HepG2 (cell line): ENCODE measurements at regions not wholly inside any gene's neighbourhood (a gene's known extent, or its start where the extent isn't known, plus 50 kb on each side); places are given as distances from the start of the nearest gene placed in this dataset.

Source experiments
- ARNT ChIP-seq: fragments of 450-650 bp; IDR thresholded peaks from 2 replicates; pipeline ENCODE4 v1.6.1; 2017
- CBFB ChIP-seq: sonication (generic); formaldehyde crosslinking; IDR thresholded peaks from 2 replicates; pipeline ENCODE4 v1.4.0; 2020; ENCODE audit warnings: missing genetic modification reagents
- DPF2 ChIP-seq: sonication (generic); formaldehyde crosslinking; IDR thresholded peaks from 2 replicates; pipeline ENCODE4 v1.4.0; 2020; ENCODE audit warnings: mild to moderate bottlenecking, low read depth, missing genetic modification reagents, borderline replicate concordance
- HHEX ChIP-seq: IDR thresholded peaks from 2 replicates; pipeline ENCODE4 v1.6.1; 2016; ENCODE audit warnings: control low read depth
- HNF1B ChIP-seq: sonication (generic); formaldehyde crosslinking; IDR thresholded peaks from 2 replicates; pipeline ENCODE4 v1.5.1; 2020; ENCODE audit warnings: mild to moderate bottlenecking, moderate library complexity, missing genetic modification reagents
- KIAA2018 ChIP-seq: sonication (generic); formaldehyde crosslinking; IDR thresholded peaks from 2 replicates; pipeline ENCODE4 v1.5.0; 2020; ENCODE audit warnings: mild to moderate bottlenecking, missing genetic modification reagents, borderline replicate concordance
- KMT2A ChIP-seq: sonication (generic); formaldehyde crosslinking; IDR thresholded peaks from 2 replicates; pipeline ENCODE4 v1.4.0; 2020; ENCODE audit warnings: missing genetic modification reagents
- PAWR ChIP-seq: sonication (generic); formaldehyde crosslinking; IDR thresholded peaks from 2 replicates; pipeline ENCODE4 v1.4.0; 2020; ENCODE audit warnings: missing genetic modification reagents, mild to moderate bottlenecking, borderline replicate concordance
- PTBP1 ChIP-seq: fragments of 200-400 bp; formaldehyde crosslinking; IDR thresholded peaks from 2 replicates; pipeline ENCODE4 v1.6.1; 2018; ENCODE audit warnings: low read length, low read depth; ENCODE audit not compliant: poor library complexity, severe bottlenecking
- SAP130 ChIP-seq: IDR thresholded peaks from 2 replicates; pipeline ENCODE4 v1.6.1; 2016; ENCODE audit warnings: low read depth
- SIN3A ChIP-seq: IDR thresholded peaks from 2 replicates; pipeline ENCODE4 v1.6.1; 2011; ENCODE audit warnings: low read depth, mild to moderate bottlenecking, control low read depth, low read length, borderline replicate concordance
- YEATS4 ChIP-seq: sonication (generic); formaldehyde crosslinking; IDR thresholded peaks from 2 replicates; pipeline ENCODE4 v1.4.0; 2020; ENCODE audit warnings: missing genetic modification reagents, borderline replicate concordance
- ZBTB2 ChIP-seq: sonication (generic); formaldehyde crosslinking; IDR thresholded peaks from 2 replicates; pipeline ENCODE4 v1.8.0; 2022; ENCODE audit warnings: low read depth, missing genetic modification reagents
- ZNF543 ChIP-seq: sonication (generic); formaldehyde crosslinking; IDR thresholded peaks from 2 replicates; pipeline ENCODE4 v1.4.0; 2020; ENCODE audit warnings: mild to moderate bottlenecking, missing genetic modification reagents
- ZNF574 ChIP-seq: sonication (generic); formaldehyde crosslinking; IDR thresholded peaks from 2 replicates; pipeline ENCODE4 v1.4.0; 2020; ENCODE audit warnings: missing genetic modification reagents
- ZNF652 ChIP-seq: IDR thresholded peaks from 2 replicates; pipeline ENCODE4 v1.6.1; 2016; ENCODE audit warnings: low read depth, borderline replicate concordance

GRCh38 chr2:8573234-8573941 lies 108.5 kb upstream of the ID2 start (continued):
- TF ChIP-seq KIAA2018 (CRISPR knock-in tag) (no peak), ZBTB2 (no peak), HNF1B (CRISPR knock-in tag) (0 out of 2 replicates have a peak, but pooled peaks have one; percentile 38), ARNT (no peak), YEATS4 (CRISPR knock-in tag) (peak; percentile 21; the same call in 1 of the 2 replicates), PAWR (CRISPR knock-in tag) (no peak), SIN3A (no peak), ZNF574 (CRISPR knock-in tag) (peak; percentile 30), KMT2A (CRISPR knock-in tag) (no peak; the same call in 1 of the 2 replicates), CBFB (CRISPR knock-in tag) (no peak), PTBP1 (no peak), ZNF543 (CRISPR knock-in tag) (peak; percentile 78; the same call in 1 of the 2 replicates), ZNF652 (CRISPR knock-in tag) (no peak), SAP130 (CRISPR knock-in tag) (no peak; the same call in 1 of the 2 replicates), DPF2 (CRISPR knock-in tag) (no peak), HHEX (no peak)
